ENCODE measurements at regions not wholly inside any gene's neighbourhood (a gene's known extent, or its start where the extent isn't known, plus 50 kb on each side); places are given as distances from the start of the nearest gene placed in this dataset.

- TF ChIP-seq YY1 (IDR thresholded peaks at IDR 0.05; ENCODE audit: low read depth) (no peak), TCF12 (IDR thresholded peaks at IDR 0.05; ENCODE audit: low read depth) (no peak), EP300 (IDR thresholded peaks at IDR 0.05; ENCODE audit: borderline replicate concordance) (no peak), CREB1 (IDR thresholded peaks at IDR 0.05; ENCODE audit: low read depth) (no peak), FOXM1 (IDR thresholded peaks at IDR 0.05; ENCODE audit: borderline replicate concordance, low read depth) (no peak), TEAD4 (IDR thresholded peaks at IDR 0.05) (no peak), MAX (IDR thresholded peaks at IDR 0.05) (no peak), EGR1 (IDR thresholded peaks at IDR 0.05) (no peak), REST (IDR thresholded peaks at IDR 0.05; ENCODE audit: low read depth) (no peak), RAD21 (IDR thresholded peaks at IDR 0.05; ENCODE audit: low read depth) (no peak), NFIC (IDR thresholded peaks at IDR 0.05) (no peak), CEBPB (IDR thresholded peaks at IDR 0.05) (no peak), TAF1 (IDR thresholded peaks at IDR 0.05; ENCODE audit: low read depth) (no peak)
Measured at GRCh38 chr2:236667526-236667925, 97.9 kb downstream of the ACKR3 start.

Measured in Ishikawa (cell line).